GM12878 (cell line): ENCODE measurements at regions not wholly inside any gene's neighbourhood (a gene's known extent, or its start where the extent isn't known, plus 50 kb on each side); places are given as distances from the start of the nearest gene placed in this dataset.

Experiments used
- CTCF ChIP-seq, 3 experiments: IDR thresholded peaks in 2 of 3; conservative IDR thresholded peaks in 1 of 3; 2 replicates each; pipeline ENCODE4 v1.5.1; 2011; ENCODE audit warnings: low read depth in 3 of 3, low read length in 3 of 3, mild to moderate bottlenecking in 3 of 3, control low read depth in 2 of 3, moderate library complexity in 2 of 3, inconsistent platforms in 1 of 3, mixed read lengths in 1 of 3; ENCODE audit not compliant: control insufficient read depth in 2 of 3, insufficient read depth in 1 of 3; ENCODE audit errors: extremely low read depth in 1 of 3
- SPI1 ChIP-seq: IDR thresholded peaks from 2 replicates; pipeline ENCODE4 v1.6.1; 2011; ENCODE audit warnings: low read depth, mild to moderate bottlenecking, low read length, moderate library complexity, borderline replicate concordance; ENCODE audit not compliant: insufficient read depth
- YY1 ChIP-seq: IDR thresholded peaks from 2 replicates; pipeline ENCODE4 v1.6.1; 2011; ENCODE audit warnings: low read depth, mild to moderate bottlenecking, low read length

GRCh38 chr17:77867976-77868713 is 90.4 kb upstream of the TNRC6C start:
- no peak for TF ChIP-seq SPI1
- TF ChIP-seq CTCF (IDR thresholded peaks at IDR 0.05 in 2 of 3, conservative IDR thresholded peaks at IDR 0.05 in 1 of 3; ENCODE audit: control insufficient read depth in 2 of 3, extremely low read depth in 1 of 3, insufficient read depth in 1 of 3, low read depth in 3 of 3, low read length in 3 of 3), result no peak
- TF ChIP-seq YY1, result no peak
